ENCODE measurements at regions not wholly inside any gene's neighbourhood (a gene's known extent, or its start where the extent isn't known, plus 50 kb on each side); places are given as distances from the start of the nearest gene placed in this dataset.
A peak's percentile ranks its signal among the peaks of the same experiment; 100 is the strongest.

- H3K9ac ChIP-seq (ENCODE audit: extremely low read depth, insufficient read length, low read length) = peak overlapping the region; percentile 57
- TF ChIP-seq CTCF (conservative IDR thresholded peaks at IDR 0.05) = no peak
- no peaks in the 10 kb centered on the region for H3K4me1 ChIP-seq (ENCODE audit: insufficient read depth, low read length)
- H3K4ac ChIP-seq (ENCODE audit: low read depth, low read length) = no peak overlapping the region
- no CpG with 5 or more reads among the region's 55 CpGs for WGBS (ENCODE audit: extremely low coverage, insufficient read length, low lambda C conversion rate)
- no peak overlapping the region for H3K56ac ChIP-seq (ENCODE audit: insufficient read length, low read depth, low read length)
- no peaks in the 10 kb centered on the region for H3K79me1 ChIP-seq (ENCODE audit: insufficient read depth, low read depth, low read length, poor library complexity, severe bottlenecking)
- no peak overlapping the region for H3K23ac ChIP-seq (ENCODE audit: insufficient read length, low read depth, low read length)
- H3K4me1 Mint-ChIP-seq = peaks cover 21 to 36% of the 10 kb centered on the region in 2 experiments
- peak overlapping the region; percentile 84 for H3K14ac ChIP-seq (ENCODE audit: insufficient read depth, low read length)
- no peak overlapping the region for H2BK120ac ChIP-seq (ENCODE audit: low read depth, low read length, poor library complexity, severe bottlenecking)
- no peak overlapping the region for H2AFZ ChIP-seq (ENCODE audit: low read length)
- peaks cover 4 to 11% of the 10 kb centered on the region in 2 experiments; a peak in 3 of 5 replicates for H3K9me3 Mint-ChIP-seq
- H3K36me3 Mint-ChIP-seq (ENCODE audit: insufficient read depth in 1 of 3, low read depth in 3 of 3) = peaks cover 13 to 17% (median 16%) of the 10 kb centered on the region in 3 experiments; a peak in 6 of 7 replicates
- H3K23me2 ChIP-seq (ENCODE audit: insufficient read length, low read depth, low read length, poor library complexity, severe bottlenecking) = peaks cover 7% of the 10 kb centered on the region
- H3K4me3 Mint-ChIP-seq = peak overlapping the region; percentile 88
- H3K27ac ChIP-seq (ENCODE audit: insufficient read length, low read depth, low read length) = no peak overlapping the region
- no peak overlapping the region; the same call in 1 of the 2 replicates for H2BK15ac ChIP-seq (ENCODE audit: low read depth, low read length)
- no peak overlapping the region for H2AK5ac ChIP-seq (ENCODE audit: insufficient read length, low read length)
- H3K27me3 Mint-ChIP-seq (ENCODE audit: low read depth) = peaks cover 3% of the 10 kb centered on the region; the same call in 1 of the 2 replicates
- H3T11ph ChIP-seq (ENCODE audit: low read length) = no peak overlapping the region
- peaks cover 16% of the 10 kb centered on the region; the same call in 1 of the 2 replicates for H3K79me2 ChIP-seq (ENCODE audit: insufficient read depth, low read length)
- H3K4me2 ChIP-seq (ENCODE audit: insufficient read depth, insufficient read length, low read length) = peak overlapping the region; percentile 67
- no peaks in the 10 kb centered on the region for H4K20me1 ChIP-seq (ENCODE audit: control insufficient read depth, insufficient read depth, insufficient read length)
- no peak overlapping the region for H4K8ac ChIP-seq (replicated peaks; ENCODE audit: insufficient read length, low read depth, low read length)
- H3K18ac ChIP-seq (ENCODE audit: insufficient read length, low read depth, low read length) = peak overlapping the region; percentile 56
- H4K91ac ChIP-seq (ENCODE audit: insufficient read length, low read depth, low read length) = no peak overlapping the region
- DNase-seq = peak; percentile 84
- H3K27ac Mint-ChIP-seq = peak overlapping the region in 2 of 3 experiments; percentile 53 to 70; a peak in 3 of 7 replicates
- H2BK20ac ChIP-seq (ENCODE audit: low read depth, low read length, poor library complexity, severe bottlenecking) = no peak overlapping the region
- H3K9me3 ChIP-seq (ENCODE audit: control insufficient read depth, low read depth, low read length) = no peaks in the 10 kb centered on the region
- H3K27me3 ChIP-seq (ENCODE audit: insufficient read depth, low read length) = no peaks in the 10 kb centered on the region
- no peak overlapping the region for H2BK12ac ChIP-seq (ENCODE audit: insufficient read length, low read depth, low read length)
- H2BK5ac ChIP-seq (ENCODE audit: insufficient read length, low read length) = no peak overlapping the region
- H4K5ac ChIP-seq (ENCODE audit: insufficient read length, low read depth, low read length) = no peak overlapping the region
These were observed 62.5 kb upstream of the ANKRD28 start for GRCh38 chr3:15860014-15860934.
